Germinal center (tissue), 1 donor: ENCODE measurements at regions not wholly inside any gene's neighbourhood (a gene's known extent, or its start where the extent isn't known, plus 50 kb on each side); places are given as distances from the start of the nearest gene placed in this dataset.

ENCODE experiments used
- DNase-seq: peaks from one replicate; pipeline ENCODE4 v3.0.0; 2012; ENCODE audit warnings: mixed read lengths, low spot score

DNA sequence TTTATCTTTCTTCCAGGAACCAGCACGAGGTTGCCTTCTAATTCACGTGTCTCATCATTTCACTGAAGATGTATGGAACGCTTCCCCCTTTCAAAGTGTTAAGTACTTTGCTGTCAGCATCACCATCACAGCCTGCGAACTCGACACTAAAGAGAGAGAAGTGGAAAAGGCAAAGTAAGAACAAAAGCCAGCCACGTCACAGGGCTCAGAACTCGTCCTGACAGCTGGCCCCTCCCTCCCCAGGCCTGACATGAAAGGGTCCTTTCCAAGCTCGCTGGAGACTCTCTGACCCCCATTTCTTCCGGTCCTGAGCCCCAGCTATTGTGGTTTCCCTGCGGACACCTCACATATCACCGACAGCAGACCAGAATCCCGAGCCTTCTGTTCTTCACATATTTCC is 177.8 kb upstream of the NTM start:
- no peak for DNase-seq

DNA sequence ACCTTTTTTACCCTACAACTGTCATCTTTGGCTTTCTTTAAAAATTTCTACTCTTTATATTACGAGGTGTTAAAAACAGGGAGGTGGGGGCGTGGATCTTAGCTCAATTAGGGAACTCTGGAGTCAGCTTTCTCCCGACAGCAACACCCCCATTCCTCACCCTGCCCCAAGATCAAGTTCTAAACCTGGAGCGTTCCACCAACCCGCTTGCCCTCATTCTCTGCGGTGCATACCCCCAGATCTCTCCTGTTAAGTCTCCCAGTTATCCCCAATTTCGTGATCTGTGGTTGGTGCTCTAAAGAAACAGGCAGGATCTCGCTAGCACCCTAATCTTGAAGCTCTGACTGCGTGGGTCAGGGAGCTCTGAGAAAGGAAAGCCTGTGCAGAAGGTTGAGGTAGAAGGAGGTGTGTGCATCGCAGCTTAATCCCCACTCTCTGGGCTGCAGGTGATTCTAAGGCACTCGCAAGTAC is 177.3 kb upstream of the NTM start:
- DNase-seq = no peak

DNA sequence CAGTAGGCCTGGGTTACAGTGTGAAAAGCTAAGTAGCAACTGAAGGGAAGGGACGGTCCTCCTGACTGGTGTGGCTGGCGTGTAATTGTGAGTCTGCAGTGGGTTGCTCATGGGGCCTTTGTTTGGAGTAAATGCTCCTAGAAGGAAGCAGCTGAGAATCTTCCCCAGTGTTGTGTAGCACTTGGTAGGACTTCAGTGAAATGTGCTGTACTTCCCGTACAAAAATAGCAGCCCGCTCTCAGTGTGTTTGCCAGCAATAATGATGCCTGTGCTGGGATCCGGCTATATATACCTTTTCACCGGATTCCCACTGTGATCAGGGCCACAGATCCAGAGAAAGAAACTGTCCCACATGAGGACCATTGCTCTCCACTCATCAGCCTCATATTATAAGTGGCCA is 175.7 kb upstream of the NTM start:
- DNase-seq = no peak

DNA sequence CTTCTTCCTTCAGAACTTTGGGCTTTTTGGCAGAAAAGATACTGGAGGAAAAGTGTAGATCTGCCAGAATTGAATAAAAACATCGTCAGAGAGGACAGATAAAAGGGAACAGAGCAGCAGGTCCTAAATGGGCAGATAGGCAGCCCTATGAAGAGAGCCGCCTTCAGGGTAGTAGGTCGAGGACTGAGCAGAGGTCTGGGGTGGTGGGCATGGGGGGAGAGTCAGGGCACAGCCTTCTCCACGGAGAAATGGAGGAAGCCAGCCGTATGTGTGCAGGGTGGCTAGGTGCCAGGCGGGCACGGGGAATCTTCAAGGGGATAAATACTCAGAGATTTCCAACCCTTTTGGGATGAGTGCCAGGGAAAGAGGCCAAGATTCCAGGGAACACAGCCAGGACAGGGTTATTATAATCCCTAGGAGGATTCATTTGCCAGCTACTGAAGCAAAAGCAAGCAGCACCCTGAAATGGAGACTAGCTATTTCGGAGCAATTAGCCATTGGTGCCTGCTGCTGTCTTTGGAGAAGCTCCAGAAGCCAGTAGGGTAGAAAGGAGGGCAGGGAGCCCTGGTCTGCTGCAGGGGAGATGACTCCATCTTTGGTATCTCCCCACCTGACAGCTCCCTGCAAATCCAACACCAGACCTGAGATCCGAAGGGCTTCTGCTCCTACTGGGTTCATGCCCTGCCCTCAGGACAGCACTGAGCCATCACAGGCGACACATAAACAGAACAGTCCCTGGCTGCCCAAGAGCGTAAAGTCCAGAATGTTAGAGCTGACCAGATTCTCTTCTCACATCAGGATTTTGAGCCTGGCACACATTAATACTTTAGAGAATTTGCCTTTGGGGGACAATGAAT is 174.5 kb upstream of the NTM start:
- DNase-seq = no peak

DNA sequence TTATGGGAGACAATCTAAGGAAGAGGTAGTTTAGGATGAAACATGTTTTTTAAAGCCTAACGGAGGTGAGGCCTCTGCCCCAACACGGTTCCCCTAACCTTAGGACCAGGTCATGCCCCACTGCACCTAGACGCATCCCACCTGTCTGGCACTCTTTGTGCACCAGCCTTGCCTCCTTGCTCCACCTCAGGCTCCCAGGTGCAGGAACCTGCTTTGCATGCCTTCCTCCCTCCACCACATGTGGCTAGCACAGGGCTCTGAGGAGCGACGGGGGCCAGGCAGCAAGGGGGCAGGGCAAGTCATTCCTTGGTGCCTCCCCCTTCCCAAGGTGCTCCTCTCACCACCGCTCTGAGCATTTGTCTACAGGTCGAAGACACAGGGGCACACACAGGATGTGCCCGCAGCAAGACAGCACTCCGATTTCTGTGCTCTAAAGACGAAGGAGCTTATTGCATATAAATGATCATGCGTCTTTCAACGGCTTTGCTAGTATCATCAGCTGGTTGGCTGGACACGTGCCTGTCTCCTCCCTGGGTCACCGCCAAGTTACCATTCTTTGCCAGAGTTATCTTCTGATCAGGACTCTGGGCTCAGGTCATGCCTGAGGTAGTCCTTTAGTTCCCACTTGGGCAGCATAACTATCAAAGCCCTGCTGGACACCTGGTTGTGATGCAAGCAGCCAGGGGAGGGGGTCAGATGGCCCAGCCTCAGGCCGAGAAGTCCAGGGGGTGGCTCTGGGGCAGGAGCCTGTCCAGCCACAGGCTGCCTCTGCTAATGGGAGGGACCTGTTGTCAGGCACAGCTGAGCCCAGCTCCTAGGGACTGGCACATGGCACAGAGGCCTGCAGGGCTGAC is 172.0 kb upstream of the NTM start:
- no peak for DNase-seq

DNA sequence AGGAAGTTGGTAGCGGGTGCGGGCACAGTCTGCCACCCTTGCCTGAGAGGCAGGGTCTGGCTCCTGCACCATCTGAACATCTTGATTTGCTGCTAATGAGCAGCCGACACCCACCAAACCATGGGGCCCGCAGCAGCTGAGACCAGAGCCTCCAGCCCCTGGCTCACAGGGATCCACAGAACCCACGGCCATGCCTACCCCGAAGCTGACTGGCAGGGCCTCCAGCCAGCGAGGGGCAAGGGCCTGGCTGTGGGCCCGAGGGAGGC is 171.5 kb upstream of the NTM start:
- DNase-seq = no peak

DNA sequence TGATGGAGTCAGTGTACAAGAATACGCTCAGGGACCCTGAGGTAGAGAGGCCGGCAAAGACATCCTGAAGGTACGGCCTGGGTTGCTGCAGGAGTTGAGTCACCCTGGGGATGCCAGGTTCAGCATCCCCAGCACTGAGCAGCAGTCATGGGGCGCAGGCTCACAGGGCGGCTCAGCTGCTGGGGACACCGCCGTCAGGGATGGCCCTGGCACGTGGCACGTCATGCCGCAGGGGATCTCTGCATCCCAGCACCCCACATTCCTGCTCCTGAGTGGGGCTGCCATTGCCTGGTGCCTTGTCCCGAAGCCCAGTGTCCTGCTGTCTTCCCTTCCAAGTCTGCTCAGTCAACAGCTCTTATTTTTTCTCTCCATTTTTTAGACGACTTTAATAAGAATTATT is 168.7 kb upstream of the NTM start:
- no peak for DNase-seq

DNA sequence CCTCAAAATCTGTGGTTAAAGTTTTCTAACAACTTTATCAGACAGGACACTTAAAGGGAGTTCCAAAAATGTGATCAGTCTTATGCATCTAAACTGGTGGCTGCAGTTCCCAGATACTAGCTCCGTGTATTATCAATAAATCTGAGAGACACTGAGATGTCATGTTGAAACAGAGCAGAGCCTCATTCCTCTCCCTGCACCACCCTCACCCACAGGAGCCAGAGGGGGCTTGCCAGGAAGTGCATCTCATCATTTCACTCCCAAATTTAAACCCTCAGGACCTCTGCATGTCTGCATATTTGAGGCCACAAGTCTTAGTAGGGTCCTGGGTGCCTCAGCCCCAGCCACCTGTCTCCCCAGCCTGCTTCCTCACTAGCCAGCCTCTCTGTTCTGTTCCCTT is 167.4 kb upstream of the NTM start:
- no peak for DNase-seq

DNA sequence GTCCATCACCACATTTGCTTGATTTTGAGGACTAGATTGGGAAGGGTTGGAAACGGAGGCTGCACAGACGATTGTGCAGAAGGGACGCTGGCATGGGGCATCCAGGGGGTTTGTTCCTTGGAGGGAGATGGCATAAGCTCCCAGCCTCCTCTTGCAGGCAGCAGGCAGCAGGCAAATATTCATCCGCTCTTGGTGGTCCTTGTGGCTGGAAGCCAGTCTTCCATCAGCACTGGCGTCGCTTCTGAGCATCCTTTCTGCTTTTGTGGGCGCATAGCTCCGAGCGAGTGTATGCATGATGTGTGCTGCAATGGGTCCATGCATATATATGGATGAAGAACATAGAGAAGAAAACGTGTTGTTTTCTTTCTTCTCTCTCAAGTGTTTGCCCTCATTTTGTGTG is 166.1 kb upstream of the NTM start:
- DNase-seq = no peak

DNA sequence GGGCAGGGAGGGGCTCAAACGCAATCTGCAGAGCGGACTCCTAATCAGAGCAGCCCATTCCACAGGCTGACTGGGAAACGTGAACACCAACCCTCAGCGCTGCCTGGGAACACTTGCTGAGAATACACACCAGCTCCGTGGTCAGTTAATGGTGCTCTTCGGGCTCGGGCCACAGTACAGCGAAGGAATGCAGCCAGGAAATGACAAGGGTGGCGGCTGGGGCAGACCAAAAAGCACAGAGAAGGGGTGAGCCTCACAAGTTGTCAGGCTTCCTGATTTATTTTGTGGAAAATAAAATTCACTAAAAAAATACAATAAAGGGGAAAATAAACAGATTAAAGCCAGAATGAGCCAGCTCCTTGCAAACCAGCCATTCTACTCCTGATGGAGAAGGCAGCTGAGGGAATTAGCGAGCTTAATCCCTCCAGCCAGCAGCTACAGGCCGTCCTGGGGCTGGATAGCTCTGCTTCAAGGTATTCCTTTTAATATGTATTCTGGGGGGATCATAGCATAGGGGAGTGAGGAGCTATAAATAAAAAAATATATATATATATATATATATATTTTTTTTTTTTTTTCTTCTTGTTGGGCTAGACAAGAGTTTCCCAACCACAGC is 165.5 kb upstream of the NTM start:
- DNase-seq = no peak

DNA sequence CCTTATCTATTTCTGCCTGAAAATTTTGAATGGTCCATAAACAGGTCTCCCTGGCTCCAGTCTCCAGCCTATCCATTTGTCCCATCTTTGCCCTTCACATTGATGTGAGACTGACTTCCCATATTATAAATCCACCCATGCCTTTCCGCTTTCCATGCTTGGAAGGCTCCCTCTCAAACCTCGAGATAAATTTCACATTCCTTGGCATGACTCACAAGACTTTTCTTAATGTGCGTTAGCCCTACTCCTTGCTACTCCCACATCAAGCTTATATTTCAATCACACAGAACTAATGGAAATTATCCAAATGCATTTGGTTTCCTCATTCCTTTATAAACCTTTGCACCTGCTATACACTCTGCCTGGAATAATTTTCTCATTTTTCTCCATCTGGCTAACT is 163.7 kb upstream of the NTM start:
- DNase-seq = no peak

DNA sequence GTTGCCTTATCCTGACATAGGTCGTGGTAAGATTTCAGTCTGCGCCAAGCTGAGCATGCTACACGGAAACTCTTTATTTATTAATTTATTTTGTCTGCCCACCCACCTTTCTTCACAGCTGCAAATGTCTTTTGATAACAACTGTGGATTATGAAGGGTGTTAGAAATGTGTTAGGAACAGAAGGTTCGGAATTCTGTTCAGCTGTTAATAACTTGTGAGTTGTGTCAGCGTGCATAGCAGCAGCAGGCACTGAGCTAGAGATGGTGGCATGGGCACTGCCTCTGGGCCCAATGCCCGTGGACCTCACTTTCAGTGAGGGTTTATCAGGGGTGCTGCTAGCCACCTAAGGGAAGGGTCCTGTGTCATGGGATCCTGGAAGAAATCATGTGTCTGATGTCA is 162.5 kb upstream of the NTM start:
- DNase-seq = no peak

DNA sequence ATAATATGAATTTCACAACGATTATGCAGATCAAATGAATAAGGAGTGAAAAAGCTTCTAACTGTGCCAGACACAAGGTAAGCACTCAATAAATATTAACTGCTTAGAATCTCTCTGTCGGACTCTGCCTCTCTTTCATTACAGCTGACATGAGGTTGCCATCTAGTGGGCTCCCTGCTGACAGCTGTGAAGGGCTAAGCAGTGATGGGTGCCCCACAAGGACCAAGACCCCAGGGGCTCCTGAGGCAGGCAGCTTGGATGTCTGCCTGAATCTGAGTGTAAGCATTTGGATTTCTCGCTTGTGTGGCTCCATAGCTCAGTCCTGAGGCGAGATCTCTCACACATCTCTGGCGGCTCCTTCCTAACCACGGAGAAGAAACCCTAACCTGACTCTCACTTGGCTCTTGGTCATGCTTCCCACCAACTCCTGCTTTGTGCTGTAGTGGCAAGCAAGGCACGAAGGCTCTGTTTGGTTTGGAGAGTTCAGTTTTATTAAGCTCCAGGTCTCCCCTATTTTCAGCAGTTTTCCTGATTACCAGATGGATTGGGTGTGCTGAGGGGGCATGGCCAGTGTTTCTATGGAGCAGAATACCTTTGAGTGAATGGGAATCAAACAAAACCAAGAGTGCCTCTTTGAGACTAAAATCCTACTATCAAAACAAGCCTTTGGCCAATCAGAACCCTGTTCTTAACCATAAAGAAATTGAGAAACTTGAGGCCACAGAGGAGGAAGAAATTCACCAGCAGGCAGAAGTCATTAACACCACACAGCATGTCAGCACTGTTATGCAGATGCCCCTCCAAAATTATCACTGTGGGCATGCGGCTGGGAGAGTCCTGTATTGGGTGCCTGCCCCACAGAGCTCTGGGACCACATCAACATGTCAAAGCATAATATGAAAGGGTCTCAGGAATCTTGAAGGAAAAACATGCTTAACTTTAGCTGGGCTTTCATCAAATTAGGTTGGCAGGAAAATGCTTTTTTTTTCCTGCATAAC is 152.8 kb upstream of the NTM start:
- DNase-seq = no peak

DNA sequence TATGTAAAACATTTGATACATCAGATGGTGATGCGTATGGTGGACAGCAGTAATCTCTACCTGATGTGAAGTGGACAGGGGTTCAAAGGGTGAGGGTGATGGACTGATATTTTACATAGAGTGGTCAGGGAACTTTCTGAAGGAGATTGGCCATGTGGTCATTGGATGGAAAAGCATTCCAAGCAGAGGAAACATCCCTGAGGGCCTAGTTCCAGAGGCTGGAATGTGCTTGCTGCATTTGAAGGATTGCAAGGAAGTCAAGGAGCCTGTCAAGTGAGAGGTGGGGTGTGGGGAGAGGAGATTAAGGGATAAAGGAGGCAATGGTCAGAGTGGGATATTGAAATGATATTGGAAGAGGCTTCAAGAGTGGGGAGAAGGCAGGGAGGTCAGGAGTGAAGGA is 151.9 kb upstream of the NTM start:
- DNase-seq = no peak

DNA sequence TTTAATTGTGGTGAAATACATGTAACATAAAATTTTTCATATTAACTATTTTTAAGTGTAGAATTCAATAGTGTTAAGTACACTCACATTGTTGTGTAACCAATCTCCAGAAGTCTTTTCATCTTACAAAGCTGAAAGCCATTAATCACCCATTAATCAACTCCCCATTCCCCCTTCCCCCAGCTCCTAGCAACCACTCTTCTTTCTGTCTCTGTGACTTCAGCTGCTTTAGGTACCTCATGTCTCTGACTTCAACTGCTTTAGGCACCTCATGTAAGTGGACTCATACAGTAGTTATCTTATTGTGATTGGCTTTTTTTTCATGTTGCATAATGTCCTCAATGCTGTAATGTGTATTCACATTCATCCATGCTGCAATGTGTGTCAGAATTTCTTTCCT is 150.8 kb upstream of the NTM start:
- DNase-seq = no peak

DNA sequence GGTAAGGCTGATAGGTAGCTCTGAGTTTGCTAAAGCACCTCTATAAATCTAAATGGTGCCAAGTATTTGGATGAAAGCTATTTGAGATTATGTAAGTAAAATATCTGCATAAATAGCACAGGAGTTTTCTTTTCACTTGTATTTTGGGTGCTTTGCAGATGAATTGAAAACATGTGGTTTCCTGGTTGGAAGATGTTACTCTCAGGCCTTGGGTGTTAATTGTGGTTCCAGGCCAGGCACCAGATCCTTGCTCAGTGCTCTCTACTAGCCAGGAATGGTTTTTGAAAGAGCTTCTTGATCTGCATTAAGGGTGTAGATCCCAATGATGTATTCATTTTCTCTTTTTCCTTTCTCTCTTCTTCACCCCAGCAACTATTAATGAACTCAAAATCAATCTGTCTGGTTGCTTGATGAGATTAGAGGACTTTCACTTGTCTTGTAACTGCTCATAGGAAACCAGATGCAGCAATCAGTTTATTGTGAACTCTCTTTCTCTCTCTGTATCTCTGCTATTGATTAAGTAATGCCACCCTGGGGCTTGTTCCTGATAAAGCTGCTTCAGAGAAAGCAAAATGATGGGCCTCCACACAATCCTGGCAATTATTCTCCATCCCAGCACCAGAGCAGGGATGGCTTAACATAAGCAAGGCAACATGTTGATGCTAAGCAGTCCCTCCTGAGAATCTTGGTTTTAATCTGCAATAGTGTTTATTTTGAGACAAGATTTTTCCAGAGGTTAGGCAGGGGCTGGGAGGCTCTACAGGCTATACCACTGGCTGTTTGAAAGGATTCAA is 147.0 kb upstream of the NTM start:
- DNase-seq = no peak

DNA sequence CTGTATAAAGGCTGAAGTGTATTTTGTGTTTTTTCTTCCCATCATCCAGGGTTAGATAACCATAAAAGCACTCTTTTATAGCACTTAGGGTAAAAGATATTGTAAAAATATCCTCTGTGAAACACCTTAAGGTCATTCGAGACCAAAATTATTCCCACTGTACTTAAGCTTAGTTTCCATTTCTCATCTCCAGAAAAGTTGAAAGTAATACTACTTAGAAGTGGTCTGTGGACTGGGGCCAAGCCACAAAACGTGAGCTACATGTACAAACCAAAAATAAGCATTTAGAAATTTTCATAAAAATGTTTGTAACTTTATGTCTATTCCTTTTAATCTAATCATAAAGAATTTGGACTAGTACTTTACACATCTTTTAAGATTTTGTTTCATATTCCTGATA is 142.0 kb upstream of the NTM start:
- no peak for DNase-seq

DNA sequence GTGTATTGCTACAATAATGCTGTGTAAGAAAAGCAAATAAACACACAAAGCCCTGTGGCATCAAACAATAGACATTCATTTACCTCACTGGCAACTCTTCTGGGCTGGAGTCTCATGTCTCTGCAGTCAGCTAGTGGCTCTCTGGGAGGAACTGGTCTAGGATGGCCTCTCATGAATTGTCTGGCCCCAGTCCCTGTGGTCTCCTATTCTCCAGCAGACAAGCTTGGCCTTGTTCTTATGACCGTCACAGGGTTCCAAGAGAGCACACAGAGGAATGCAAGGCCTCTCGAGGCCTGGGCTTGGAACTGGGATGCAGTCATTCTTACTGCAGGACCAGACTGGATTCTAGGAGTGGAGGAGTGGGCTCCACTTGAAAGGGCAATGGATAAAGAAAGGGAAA is 141.2 kb upstream of the NTM start:
- DNase-seq = no peak

DNA sequence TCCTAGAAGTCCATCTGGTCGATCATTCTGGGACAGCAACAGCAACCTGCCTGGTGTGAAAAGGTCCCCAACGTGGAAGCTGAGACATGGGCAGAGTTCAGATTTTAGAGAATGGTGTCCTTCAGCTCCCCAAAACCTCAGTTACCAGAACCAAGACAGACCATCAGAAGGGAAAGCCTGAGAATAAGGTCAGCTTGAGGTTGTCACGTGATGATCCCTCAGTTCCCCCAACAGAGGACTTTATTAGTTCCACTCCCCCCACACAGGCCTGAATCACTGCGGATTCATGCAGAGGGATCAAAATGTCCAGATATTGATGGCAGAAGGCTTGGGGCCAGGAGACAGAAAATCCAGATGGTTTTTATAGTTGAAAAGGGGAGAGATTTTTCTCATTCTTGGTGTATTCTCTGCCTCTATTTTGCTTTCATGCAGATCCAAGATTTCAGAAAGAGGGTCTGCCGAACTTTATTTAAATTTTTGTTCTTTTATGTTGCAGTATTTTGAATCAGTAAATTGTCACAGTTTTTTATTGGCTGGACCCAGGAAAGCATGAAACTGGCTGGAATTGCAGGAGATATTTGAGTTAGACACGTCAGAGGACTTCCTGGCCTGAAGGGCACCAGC is 139.0 kb upstream of the NTM start:
- no peak for DNase-seq

DNA sequence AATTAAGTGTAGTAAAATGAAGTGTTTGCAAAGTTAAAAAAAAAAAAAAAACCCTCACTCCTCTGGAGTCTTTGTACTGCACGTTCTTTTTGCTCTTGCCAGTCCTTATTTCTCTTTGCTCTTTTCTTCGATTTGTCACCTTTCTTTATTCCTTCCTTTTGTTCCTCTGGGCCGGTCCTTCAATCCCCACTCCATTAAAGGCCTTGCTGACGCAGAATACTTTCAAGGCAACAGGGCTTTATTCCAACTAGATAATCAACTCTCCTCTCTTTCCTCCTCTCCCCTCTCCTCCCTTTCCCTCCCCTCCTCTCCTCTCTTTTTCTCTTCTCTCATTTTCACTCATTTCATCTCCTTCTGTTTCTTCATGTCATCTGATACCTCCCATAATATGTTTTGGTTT is 138.2 kb upstream of the NTM start:
- no peak for DNase-seq

DNA sequence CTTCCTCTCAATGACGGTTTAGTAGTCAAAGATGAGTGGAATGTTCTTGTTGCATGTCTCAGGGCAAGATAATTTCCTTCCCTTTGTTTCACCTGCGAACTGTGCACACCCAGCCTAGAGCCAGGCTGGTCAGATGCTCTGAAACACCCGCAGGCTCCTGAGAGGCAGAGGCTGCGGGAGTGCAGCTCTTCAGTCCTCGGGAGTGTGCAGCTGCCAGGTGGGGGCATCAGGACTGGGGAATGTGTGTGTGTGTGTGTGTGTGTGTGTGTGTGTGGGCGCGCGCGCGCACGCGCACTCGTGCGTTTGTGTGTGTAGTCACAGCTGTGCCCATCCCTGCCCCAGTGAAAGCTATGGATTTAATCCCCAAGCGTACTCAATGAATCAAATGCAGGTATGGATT is 136.2 kb upstream of the NTM start:
- no peak for DNase-seq
